Osteocyte (in vitro differentiated cells): ENCODE measurements at regions not wholly inside any gene's neighbourhood (a gene's known extent, or its start where the extent isn't known, plus 50 kb on each side); places are given as distances from the start of the nearest gene placed in this dataset.

Experiments used
- DNase-seq: peaks from one replicate; pipeline ENCODE4 v3.0.0; 2021; ENCODE audit warnings: mixed read lengths; ENCODE audit not compliant: unreplicated experiment; ENCODE audit errors: extremely low spot score
- H3K27ac Mint-ChIP-seq: one replicate; pipeline ENCODE4 v1.8.0; 2021; ENCODE audit warnings: mild to moderate bottlenecking, mixed read lengths; ENCODE audit not compliant: unreplicated experiment
- H3K27me3 Mint-ChIP-seq: one replicate; pipeline ENCODE4 v1.8.0; 2021; ENCODE audit warnings: mixed read lengths; ENCODE audit not compliant: unreplicated experiment
- H3K36me3 Mint-ChIP-seq: one replicate; pipeline ENCODE4 v1.8.0; 2021; ENCODE audit warnings: mixed read lengths; ENCODE audit not compliant: unreplicated experiment
- H3K4me1 Mint-ChIP-seq: one replicate; pipeline ENCODE4 v1.8.0; 2021; ENCODE audit warnings: mixed read lengths; ENCODE audit not compliant: unreplicated experiment
- H3K4me3 Mint-ChIP-seq: one replicate; pipeline ENCODE4 v1.8.0; 2021; ENCODE audit warnings: mild to moderate bottlenecking, moderate library complexity, mixed read lengths; ENCODE audit not compliant: unreplicated experiment
- H3K9me3 Mint-ChIP-seq: one replicate; pipeline ENCODE4 v1.8.0; 2021; ENCODE audit warnings: mixed read lengths; ENCODE audit not compliant: unreplicated experiment
- TF ChIP-seq, protein P1 (sequence below): fragments of 200-600 bp; sonication (generic); IDR thresholded peaks from 2 replicates; pipeline ENCODE4 v1.5.0; 2021; ENCODE audit warnings: antibody characterized with exemption, mild to moderate bottlenecking, moderate library complexity

DNA sequence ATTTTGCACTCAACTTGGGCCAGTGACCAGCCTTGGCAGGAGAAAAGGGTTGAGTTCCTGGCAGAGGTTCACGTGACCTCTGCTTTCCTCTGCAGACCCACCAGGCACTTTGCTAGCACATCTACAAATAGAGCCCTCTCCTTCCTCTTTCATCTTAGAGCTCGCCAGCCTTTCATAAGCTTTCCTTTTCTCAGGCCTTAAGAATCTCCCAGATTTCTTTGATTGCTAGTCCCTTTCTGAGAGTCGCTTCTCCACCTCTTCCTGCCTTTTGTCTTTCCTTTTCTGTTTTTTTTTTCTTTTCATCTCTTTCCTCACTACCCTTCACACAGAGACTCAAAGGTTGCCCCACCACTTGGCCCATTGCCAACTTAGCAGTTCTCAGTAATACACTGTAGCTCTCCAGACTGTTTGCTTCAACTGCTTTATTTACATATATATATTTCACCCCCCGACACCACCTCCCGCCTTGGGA lies 375.7 kb upstream of the SPRY2 start:
- H3K27me3 Mint-ChIP-seq: no peaks in the 10 kb centered on the region
- peaks cover 7% of the 10 kb centered on the region for H3K4me1 Mint-ChIP-seq
- no peaks in the 10 kb centered on the region for H3K36me3 Mint-ChIP-seq
- no peak for DNase-seq
- TF ChIP-seq, protein P1, sequence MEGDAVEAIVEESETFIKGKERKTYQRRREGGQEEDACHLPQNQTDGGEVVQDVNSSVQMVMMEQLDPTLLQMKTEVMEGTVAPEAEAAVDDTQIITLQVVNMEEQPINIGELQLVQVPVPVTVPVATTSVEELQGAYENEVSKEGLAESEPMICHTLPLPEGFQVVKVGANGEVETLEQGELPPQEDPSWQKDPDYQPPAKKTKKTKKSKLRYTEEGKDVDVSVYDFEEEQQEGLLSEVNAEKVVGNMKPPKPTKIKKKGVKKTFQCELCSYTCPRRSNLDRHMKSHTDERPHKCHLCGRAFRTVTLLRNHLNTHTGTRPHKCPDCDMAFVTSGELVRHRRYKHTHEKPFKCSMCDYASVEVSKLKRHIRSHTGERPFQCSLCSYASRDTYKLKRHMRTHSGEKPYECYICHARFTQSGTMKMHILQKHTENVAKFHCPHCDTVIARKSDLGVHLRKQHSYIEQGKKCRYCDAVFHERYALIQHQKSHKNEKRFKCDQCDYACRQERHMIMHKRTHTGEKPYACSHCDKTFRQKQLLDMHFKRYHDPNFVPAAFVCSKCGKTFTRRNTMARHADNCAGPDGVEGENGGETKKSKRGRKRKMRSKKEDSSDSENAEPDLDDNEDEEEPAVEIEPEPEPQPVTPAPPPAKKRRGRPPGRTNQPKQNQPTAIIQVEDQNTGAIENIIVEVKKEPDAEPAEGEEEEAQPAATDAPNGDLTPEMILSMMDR: no peak
- H3K27ac Mint-ChIP-seq: no peak overlapping the region
- no peaks in the 10 kb centered on the region for H3K9me3 Mint-ChIP-seq
- no peak overlapping the region for H3K4me3 Mint-ChIP-seq

DNA sequence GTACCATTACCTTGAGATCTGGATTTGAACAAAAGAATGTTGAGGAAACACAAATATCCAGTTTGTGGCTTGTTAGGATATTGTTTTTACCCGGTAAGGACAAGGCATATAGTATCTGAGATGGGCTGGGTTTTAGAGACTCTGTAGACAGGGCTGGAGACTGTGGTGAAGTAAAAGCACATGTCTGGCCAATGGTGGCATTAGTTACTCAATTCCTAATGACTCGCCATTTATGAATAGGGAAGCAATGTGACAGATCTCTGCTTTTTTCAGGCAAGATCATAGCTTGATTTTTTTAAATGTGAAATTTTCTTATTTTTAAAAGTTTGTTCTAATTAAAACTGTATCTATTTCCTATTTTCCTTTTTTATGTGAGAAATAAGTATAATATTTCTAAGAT lies 371.1 kb upstream of the SPRY2 start:
- DNase-seq: no peak
- TF ChIP-seq, protein P1: no peak
- Mint-ChIP-seq H3K4me1 (peaks cover 6% of the 10 kb centered on the region), H3K27ac (no peak overlapping the region), H3K36me3 (no peaks in the 10 kb centered on the region), H3K9me3 (peaks cover 4% of the 10 kb centered on the region), H3K4me3 (no peak overlapping the region), H3K27me3 (no peaks in the 10 kb centered on the region)

DNA sequence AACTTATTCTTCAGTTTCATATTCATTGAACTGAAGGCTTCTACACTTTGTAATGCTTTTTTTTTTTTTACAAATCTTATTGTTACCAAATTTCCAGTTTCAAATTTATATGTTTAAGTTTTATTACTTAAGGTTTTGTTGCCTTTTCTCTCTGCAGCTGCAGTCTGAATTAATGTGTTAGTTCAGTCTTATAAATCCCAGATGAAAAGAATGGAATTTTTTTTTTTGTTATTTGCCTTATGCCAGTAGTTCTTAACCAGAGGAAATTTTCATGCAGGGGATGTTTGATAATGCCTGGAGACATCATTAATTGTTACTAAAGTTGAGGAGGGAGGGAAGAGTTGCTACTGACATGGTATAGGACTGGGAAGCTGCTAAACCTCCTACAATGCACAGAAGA lies 367.9 kb upstream of the SPRY2 start:
- Mint-ChIP-seq H3K4me1 (no peaks in the 10 kb centered on the region), H3K27me3 (no peaks in the 10 kb centered on the region), H3K27ac (no peak overlapping the region), H3K9me3 (peaks cover 6% of the 10 kb centered on the region), H3K4me3 (no peak overlapping the region), H3K36me3 (no peaks in the 10 kb centered on the region)
- DNase-seq: no peak
- TF ChIP-seq, protein P1: no peak

DNA sequence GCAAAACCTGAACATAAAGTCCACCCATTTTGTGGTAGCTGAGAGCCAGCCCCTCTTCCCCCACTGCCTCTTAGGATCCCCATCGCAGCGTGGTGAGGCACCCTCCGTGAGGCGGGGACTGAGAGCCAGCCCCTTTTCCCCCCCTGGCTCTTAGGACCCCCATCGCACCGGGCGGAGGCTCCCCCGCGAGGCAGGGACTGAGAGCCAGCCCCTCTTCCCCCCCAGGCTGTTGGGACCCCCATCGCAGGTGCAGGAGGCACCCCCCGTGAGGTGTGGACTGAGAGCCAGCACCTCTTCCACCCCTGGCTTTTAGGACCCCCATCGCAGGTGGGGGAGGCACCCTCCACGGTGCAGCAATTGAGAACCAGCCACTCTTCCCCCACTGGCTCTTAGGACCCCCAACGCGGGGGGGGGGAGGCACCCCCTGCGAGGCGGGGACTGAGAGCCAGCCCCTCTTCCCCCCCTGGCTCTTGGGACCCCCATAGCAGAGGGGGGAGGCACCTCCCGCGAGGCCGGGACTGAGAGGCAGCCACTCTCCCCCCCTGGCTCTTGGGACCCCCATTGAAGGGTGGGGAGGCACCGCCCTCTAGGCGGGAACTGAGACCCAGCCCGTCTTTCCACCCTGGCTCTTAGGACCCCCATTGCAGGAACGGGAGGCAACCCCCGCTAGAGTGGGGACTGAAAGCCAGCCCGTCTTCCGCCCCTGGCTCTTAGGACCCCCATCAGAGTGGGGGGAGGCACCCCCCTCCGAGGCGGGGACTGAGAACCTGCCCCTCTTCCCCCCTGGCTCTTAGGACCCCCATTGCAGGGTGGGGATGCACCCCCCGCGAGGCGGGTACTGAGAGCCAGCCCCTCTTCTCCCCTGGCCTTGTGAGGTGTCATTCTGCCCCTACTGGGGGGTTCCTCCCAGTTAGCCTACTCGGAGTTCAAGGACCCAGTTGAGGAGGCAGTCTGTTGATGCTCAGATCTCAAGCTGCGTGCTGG lies 366.4 kb upstream of the SPRY2 start:
- TF ChIP-seq, protein P1: no peak
- no peaks in the 10 kb centered on the region for H3K4me1 Mint-ChIP-seq
- no peak overlapping the region for H3K4me3 Mint-ChIP-seq
- no peak overlapping the region for H3K27ac Mint-ChIP-seq
- H3K36me3 Mint-ChIP-seq: peaks cover 3% of the 10 kb centered on the region
- H3K27me3 Mint-ChIP-seq: no peaks in the 10 kb centered on the region
- no peak for DNase-seq
- H3K9me3 Mint-ChIP-seq: peaks cover 11% of the 10 kb centered on the region

DNA sequence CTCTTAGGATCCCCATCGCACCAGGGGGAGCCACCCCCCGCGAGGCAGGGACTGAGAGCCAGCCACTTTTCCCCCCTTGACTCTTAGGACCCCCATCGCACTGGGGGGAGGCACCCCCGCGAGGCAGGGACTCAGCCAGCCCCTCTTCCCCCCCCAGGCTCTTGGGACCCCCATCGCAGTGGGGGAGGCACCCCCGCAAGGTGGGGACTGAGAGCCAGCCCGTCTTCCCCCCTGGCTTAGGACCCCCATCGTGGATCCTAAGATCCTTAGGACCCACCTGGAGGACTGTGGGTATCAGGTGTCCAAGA lies 365.2 kb upstream of the SPRY2 start:
- Mint-ChIP-seq H3K4me3 (no peak overlapping the region), H3K36me3 (peaks cover 3% of the 10 kb centered on the region), H3K9me3 (peaks cover 11% of the 10 kb centered on the region), H3K27ac (no peak overlapping the region), H3K27me3 (no peaks in the 10 kb centered on the region), H3K4me1 (no peaks in the 10 kb centered on the region)
- peak; percentile 82 for DNase-seq
- TF ChIP-seq, protein P1: no peak
